ENCODE measurements at regions not wholly inside any gene's neighbourhood (a gene's known extent, or its start where the extent isn't known, plus 50 kb on each side); places are given as distances from the start of the nearest gene placed in this dataset.

DNA sequence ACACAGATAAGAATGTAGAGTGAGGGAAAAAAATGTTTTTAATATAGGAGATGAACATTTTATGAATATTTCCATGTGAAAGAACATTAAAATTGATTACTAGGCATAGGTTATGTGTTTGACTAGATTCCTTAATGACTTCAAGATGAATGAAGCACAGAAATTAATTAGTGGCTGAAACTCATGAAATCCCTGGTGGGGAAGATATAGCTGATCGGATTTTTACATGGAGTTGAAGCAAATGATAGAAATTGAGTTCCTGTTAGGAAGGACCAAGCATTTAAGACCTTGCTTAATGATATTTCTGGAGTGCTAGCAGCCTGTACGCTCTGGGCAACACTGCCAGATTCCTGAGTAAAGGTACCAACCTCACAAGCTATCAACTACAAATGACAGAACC, 68.9 kb upstream of the IVNS1ABP start:
- TF ChIP-seq, protein P1, sequence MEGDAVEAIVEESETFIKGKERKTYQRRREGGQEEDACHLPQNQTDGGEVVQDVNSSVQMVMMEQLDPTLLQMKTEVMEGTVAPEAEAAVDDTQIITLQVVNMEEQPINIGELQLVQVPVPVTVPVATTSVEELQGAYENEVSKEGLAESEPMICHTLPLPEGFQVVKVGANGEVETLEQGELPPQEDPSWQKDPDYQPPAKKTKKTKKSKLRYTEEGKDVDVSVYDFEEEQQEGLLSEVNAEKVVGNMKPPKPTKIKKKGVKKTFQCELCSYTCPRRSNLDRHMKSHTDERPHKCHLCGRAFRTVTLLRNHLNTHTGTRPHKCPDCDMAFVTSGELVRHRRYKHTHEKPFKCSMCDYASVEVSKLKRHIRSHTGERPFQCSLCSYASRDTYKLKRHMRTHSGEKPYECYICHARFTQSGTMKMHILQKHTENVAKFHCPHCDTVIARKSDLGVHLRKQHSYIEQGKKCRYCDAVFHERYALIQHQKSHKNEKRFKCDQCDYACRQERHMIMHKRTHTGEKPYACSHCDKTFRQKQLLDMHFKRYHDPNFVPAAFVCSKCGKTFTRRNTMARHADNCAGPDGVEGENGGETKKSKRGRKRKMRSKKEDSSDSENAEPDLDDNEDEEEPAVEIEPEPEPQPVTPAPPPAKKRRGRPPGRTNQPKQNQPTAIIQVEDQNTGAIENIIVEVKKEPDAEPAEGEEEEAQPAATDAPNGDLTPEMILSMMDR (IDR thresholded peaks at IDR 0.05), result no peak
- no peak for TF ChIP-seq POLR2A (IDR thresholded peaks at IDR 0.05)
